GM19351 (cell line): ENCODE measurements at regions not wholly inside any gene's neighbourhood (a gene's known extent, or its start where the extent isn't known, plus 50 kb on each side); places are given as distances from the start of the nearest gene placed in this dataset.
"Not testable (repeated sequence)": the region's sequence is repeated elsewhere in the genome, so short reads cannot be mapped to it uniquely, and the experiment has no call there.

Source experiments
- ATAC-seq: cut with Tn5 transposase; IDR thresholded peaks from one replicate; pipeline ENCODE4 v1.9.1; 2021; ENCODE audit warnings: mild to moderate bottlenecking, moderate library complexity; ENCODE audit not compliant: unreplicated experiment

DNA sequence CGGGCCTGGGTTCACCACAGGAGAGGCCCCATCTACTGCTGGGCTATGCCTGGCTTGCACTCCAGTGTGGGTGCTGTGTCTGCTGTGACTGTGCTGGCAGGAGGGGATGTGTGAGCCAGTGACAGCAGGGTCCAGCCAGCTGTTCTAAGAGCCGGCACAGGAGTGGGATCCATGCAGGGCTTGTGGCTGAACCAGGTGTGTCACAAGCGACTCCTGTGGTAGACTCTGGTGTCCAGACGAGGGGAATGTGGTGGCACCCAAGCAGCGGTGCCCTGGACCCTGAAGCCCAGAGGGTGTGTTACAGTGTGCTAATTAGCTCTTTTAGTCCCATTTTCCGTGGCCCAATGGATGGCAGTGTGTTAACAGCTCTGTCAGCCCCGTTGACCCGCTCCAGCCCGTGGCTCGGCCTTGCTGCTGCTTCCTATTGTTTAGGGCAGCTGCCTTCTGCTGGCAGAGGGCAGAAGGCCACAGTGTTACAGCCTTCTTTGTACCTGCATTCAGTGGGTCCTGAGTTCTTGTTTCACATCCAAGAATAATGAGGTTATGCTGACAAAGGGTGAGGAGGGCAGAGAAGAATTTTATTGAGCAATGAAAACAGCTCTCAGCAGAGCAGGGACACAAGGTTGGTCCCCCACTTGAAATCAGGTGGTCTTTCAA lies 78.5 kb upstream of the RNU6-1 start:
- ATAC-seq = no peak

DNA sequence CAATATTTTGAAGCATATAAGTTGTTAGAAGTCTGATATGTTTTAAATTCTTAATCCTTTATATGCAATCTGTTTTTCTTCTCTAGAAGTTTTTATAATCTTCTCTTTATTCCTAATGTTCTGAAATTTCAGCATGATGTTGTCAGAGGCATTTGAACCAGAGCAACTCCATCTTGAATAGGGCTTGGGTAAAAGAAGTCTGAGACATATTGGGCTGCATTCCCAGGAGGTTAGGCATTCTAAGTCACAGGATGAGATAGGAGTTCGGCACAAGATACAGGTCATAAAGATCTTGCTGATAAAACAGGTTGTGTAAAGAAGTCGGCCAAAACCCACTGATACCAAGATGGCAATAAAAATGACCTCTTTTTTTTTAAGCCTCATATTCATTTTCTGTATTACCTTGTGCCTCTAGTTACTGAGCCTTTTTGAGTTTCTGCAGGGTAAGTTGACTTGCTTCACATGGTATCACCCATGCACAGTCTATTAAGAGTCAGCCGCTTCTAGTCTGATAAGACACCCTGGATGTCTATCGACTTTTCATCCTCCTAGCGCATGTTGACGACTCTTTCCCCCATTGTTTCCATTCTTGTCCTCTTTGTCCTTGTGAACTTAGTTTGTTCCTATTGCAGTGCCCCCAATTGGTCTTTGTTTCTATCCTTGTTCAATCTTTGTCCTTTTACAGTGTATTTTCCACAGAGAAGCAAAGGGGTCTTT lies 80.8 kb upstream of the RNU6-1 start:
- no peak for ATAC-seq

DNA sequence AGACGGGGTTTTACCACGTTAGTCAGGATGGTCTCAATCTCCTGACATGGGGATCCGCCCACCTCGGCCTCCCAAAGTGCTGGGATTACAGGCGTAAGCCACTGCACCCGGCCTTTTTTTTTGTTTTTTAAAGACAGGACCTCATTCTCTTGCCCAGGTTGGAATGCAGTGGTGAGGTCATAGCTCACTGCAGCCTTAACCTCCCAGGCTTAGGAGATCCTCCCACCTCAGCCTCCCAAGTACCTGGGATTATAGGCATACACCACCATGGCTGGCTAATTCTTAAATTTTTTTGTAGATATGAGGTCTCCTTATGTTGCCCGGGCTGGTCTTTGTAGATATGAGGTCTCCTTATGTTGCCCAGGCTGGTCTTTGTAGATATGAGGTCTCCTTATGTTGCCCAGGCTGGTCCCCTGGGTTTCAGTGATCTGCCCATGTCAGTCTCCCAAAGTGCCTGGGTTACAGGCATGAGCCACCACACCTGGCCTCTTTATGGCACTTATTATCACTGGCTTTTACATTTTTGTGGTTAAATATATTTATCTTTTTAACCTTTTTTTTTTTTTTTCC lies 82.3 kb upstream of the RNU6-1 start:
- no peak for ATAC-seq

DNA sequence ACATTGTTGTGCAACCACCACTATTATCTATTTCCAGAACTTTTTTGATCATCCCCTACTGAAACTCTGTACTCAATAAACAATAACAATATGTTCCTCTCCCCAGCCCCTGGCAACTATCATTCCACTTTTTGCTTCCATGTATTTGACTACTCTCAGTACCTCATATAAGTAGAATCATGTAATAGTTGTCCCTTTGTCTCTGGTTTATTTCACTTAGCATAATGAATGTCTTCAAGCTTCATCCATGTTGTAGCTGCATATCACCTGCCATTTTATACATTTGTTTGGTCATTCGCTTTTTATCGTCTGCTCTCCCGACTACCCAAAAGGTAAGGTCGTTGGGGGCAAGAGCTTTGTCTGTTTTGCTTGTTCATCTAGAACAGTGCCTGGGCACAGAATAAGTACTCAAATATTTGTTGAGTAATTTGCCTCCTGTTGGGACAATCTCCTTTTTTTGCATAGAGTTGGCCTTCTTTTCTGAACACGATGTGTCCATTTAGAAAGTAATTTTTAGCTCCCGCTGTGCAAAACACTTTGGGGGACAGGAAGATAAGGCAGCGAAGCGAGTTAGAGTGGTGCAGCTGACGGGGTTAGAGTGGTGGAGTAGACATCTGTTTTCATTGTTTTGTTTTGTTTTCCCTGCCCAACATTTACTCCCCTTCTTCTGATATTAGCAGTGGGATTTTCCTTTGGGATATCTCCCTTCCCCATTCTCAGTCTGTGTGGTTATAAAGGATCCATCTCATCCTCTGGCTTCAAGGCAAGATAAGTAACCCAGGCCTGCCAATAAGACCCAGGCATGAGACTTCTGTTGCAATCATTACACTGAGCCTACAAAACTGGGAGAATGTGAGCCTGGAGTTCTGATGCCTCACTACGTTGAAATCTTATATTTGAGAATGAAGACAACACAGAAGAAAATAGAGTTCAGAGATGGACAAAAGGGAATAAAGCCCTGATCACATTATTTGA lies 83.4 kb upstream of the RNU6-1 start:
- ATAC-seq = no peak

DNA sequence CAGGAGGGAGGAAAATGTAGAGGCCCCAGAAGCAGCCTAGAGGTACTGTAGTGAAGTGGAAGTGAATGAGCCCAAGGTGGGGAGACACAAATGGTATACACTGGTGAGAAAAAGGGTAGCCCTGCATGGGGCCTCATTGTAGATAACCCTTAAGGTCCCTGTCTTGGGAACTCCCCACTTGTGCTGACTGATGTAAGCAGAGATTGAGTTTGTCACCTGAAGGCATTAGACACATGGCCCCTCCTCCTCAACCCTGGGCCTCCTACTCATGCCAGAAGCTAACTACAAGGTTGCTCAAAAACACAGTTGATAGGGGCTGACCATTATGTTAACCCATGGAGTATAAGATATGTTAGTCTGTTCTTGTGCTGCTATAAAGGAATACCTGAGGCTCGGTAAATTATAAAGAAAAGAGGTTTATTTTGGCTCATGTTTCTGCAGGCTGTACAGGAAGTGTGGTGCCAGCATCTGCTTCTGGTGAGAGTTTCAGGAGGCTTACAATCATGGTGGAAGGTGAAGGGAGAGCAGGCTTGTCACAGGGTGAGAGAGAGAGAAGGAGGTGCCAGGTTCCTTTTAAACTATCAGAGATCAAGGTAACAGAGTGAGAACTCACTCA lies 84.6 kb upstream of the RNU6-1 start:
- ATAC-seq = no peak

DNA sequence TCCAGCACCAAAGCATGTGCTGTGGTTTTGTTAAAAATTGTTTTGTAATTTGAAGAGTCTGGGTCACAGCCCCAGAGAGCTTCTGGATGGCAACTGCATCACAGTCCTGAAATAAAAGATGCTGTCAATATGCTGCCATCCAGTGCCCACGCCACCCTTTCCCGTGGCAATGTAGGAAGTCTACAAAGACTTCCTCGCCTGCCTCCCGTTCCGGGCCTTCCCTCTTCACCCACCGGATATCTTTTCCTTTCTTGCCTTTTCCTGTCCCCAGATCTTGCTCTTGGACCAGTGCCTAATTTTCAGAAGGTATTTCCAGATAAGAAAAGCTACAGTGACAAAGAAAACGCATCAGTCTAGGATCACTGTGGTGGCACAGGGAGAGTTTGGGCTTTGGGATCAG lies 85.3 kb upstream of the RNU6-1 start:
- no peak for ATAC-seq

DNA sequence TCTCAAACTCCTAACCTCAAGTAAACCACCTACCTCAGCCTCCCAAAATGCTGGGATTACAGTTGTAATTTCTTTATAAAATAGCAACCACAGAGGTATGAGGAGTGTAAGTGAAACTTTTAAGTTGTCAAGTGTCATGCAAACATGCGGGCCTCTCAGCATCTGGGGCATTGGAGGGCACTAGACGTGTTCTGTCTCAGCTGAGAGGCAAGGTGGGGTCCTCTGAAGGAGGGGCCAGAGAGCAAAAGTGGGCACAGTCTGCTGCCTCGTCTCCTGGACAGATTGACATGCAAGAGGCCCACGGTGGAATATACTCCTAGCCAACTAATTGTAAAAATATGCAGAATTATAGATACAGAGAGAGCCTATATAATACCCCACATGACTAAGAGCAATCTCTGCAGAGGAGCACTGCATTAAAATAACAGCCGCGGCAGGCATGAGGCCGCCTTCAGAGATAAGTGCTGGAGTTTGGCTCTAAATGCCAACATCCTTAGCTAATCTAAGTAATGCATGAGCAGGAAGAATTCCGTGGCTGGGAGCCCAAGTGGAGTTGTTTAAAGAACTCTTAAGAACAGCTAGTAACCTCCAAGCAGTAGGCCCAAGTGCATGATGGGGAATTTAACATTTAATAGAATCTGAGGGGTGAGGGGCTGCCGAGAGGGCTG lies 87.8 kb upstream of the RNU6-1 start:
- ATAC-seq = no peak

DNA sequence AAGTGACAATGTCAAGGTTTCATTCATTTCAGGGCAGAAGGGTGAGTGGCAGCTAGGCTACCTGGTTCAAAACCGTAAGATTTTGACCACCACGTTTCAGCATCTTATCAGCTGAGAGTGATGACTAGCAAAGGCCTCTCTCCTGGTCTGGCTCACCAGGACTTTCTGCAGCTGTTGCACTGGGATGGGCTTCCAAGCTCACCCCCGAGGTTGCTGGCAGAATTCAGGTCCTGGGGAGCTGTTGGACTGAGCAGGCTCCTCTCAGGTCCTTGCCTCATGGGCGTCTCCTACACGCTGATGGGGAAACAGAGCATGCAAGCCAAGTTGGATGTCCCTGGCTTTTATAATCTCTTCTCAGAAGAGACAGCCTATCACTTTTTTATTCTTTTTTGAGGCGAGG lies 88.8 kb upstream of the RNU6-1 start:
- ATAC-seq = no peak

DNA sequence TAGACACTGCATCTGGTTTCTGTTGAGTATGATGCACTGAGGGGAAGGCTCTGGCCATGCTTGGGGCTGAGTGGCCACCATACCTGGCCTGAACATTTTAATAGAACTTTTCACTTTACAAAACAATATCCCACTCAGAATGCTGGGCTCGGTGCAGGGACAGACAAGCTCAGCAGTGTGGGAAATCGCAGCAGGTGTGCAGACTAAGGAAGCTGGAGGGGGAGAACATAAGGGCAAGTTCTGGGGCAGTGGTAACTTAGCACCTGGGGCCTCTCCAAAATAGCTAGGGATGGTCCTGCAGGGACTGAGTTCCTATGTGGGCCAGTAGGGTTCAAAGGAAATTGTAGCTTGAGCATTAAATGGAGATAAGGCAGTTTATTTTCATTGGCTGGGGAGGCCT lies 90.9 kb upstream of the RNU6-1 start:
- ATAC-seq = no peak

DNA sequence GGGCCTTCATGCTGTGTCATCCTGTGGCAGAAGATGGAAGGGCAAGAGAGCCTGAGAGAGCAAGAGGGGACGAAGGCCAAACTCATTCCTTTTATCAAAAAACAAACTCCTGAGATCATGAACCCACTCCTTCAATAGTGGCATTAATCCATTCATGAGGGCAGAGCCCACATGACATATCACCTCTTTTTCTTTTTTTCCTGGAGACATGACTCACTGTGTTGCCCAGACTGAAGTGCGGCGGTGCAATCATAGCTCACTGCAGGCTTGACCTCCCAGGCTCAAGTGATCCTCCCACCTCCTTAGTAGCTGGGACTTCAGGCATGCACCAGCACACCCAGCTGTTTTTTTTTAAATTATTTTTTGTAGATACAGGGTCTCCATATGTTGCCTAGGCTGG lies 92.0 kb upstream of the RNU6-1 start:
- ATAC-seq = no peak

DNA sequence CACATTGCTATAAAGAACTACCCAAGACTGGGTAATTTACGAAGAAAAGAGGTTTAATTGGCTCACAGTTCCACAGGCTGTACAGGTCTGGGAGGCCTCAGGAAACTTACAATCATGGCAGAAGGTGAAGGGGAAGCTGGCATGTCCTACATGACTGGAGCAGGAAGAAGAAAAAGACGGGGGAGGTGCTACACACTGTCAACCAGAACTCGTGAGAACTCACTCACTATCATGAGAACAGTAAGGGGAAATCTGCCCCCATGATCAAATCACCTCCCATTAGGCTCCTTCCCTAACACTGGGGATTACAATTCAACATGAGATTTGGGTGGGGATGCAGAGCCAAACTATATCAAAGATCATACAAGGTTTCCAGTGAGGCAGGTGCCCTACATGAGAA lies 94.3 kb upstream of the RNU6-1 start:
- not testable (repeated sequence) for ATAC-seq

DNA sequence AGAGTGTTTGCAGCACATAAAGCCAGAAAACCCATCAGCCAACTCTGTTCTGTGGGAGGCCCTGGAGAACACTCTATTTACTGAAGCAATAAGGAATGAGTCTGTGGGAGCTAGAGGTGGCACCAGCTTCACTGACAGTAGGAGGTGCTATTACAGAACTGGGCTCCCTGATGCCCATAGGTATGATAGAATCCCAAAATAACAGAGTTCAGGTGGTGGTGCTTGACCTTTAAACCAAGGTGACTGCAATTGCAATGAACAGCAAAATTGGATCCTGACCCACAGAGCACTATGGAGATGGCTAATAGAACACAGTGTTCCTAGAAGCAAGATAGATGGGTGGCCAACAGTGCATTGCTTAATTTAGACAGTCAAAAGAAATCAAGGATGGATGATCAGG lies 95.4 kb upstream of the RNU6-1 start:
- no peak for ATAC-seq

DNA sequence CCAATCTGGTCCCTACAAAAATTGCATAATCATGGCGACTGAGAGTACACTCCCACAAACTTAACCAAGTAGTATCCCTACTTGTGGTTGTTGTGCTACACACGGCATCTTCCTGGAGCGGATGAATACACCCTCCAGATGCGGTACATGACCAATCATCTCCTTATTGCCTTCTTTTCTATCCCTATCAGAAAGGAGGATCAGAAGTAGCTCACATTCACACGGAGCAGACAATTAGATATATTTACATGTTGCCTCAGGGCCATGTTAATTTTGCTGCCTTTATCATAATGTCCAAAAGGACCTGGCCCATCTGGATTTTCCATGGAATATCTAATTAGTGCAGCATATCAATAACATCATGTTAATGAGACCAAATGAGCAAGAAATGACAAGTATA lies 96.4 kb upstream of the RNU6-1 start:
- no peak for ATAC-seq

DNA sequence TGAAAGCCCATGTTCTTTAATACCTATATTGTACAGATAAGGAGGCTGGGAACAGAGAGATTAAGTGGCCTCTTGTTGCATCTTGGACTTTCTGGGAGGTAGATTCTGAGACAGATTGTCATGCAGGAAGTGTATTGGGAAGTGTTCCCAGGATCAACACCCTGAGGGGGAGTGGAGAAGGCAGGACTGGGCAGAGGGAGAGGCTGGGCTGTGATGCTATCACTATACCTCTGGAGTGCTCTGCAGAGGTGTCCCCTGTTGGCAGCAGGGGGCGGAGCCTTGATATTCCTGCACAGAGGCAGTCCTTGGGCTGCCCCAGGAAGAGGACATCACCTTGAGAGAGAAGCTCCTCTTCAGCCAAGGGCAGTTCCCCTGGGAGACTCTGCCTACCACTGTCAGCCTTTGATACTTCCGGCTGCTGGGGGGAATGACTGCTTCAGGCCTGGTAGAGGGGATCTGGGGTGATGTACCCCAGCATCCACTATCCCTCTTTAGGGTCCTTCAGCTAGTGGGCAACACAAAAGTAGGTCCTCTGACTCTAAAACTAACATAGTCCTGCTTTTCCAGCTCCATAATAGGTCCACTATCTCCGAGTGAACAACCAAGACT lies 97.4 kb upstream of the RNU6-1 start:
- no peak for ATAC-seq

DNA sequence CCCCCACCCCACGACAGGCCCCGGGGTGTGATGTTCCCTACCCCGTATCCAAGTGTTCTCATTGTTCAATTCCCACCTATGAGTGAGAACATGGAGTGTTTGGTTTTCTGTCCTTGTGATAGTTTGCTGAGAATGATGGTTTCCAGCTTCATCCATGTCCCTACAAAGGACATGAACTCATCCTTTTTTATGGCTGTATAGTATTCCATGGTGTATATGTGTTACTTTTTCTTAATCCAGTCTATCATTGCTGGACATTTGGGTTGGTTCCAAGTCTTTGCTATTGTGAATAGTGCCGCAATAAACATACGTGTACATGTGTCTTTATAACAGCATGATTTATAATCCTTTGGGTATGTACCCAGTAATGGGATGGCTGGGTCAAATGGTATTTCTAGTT lies 99.3 kb upstream of the RNU6-1 start:
- not testable (repeated sequence) for ATAC-seq

DNA sequence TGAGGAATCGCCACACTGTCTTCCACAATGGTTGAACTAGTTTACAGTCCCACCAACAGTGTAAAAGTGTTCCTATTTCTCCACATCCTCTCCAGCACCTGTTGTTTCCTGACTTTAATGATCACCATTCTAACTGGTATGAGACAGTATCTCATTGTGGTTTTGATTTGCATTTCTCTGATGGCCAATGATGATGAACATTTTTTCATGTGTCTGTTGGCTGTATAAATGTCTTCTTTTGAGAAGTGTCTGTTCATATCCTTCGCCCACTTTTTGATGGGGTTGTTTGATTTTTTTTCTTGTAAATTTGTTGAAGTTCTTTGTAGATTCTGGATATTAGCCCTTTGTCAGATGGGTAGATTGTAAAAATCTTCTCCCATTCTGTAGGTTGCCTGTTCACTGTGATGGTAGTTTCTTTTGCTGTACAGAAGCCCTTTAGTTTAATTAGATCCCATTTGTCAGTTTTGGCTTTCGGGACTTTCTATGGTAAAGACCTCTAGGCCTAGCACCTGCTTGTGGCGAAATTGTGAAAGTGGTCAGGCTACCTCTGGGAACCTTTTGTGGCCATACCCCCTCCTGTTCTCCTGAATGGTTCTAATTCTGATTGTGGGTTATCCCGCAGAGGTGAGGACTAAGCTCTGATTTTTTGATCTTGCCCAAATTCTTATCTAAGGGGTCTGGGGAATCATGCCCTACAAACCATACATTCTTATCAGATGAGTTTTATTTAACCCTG lies 99.9 kb upstream of the RNU6-1 start:
- not testable (repeated sequence) for ATAC-seq

DNA sequence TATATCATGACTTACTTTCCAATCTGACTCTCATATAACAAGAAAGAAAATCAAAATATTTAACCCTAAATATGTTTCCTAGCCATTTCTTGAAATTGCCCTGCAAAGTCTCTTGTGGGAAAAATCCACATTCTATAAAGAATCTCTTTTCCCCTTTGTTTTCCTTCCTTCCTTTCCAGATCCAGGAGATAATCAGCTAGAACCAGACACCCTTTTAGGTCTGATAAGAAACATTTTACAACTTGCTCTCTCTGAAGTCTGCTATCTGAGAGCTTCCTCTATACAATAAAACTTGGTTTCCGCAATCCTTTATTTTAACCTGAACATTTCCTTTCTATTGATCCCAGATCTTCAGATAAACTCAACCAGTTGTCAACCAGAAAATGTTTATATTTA lies 100.5 kb upstream of the RNU6-1 start:
- no peak for ATAC-seq

DNA sequence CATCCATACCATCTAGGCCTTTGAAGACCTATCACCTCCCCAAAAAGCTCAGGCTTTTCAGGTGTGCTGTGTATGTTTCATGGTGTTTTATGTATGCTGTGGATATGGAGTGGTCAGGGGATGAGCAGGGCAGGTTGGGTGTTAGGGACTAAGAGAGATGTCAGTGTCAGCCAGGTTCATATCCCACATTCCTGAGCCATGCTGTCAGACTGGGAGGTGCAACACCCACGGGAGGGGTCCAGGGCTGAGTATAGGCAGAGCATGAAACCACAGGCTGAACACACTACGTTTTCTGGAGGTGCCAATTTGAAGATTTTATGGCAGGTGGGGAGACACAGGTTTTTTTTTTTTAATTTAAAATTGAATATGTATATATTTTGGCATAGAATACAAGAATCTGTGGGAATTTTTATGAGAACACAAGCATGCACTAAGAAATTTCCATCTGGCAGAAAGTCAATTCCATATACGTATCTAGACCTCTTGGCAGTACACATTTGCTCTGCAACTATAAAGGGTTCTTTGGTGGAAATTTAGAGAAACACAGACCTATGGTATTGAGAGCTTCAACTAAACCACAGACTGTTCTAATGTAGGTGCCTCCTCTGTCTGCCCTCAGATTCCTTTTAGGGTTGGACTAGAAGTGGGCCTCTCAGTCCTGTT lies 101.9 kb upstream of the RNU6-1 start:
- ATAC-seq = no peak

DNA sequence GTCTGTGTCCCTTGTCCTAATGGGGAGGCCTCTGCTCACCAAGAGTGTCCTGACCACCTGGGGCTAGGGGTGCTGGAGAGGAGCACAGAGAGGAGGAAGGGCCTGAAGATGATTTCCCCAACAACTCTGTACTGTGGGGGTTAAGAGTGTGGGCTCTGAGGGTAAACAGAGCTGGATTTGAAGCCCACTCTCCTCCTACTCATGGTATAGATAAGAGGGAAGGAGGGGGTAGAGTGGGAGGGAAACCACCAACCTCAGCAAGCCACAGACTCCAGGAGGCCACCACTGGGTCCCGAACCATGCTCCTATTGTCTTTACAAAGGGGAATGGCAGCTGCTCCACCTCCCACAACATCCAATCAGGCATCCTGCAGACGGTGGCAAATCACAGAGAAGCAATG lies 103.6 kb upstream of the RNU6-1 start:
- no peak for ATAC-seq
